Caco-2 (cell line): ENCODE measurements at regions not wholly inside any gene's neighbourhood (a gene's known extent, or its start where the extent isn't known, plus 50 kb on each side); places are given as distances from the start of the nearest gene placed in this dataset.

Experiments used
- BruUV-seq: library from RNA; stranded (reverse); fragments of 400-500 nt; replicated peaks from 2 replicates; lab custom pipeline; 2021; lab: Mats Ljungman, UMichigan
- CTCF ChIA-PET: fragments of 300-600 bp; sonication (Branson Sonifier 250); formaldehyde crosslinking; loops from one replicate; lab custom pipeline; 2022; ENCODE audit warnings: antibody characterized with exemption; lab: Charles Lee
- POLR2A ChIA-PET: fragments of 300-600 bp; sonication (Branson Sonifier 250); formaldehyde crosslinking; loops from one replicate; lab custom pipeline; 2022; ENCODE audit warnings: antibody characterized with exemption; lab: Charles Lee
- DNase-seq, 2 experiments: peaks; one replicate each; pipeline versions ENCODE4 v3.0.0 to v3.0.0-alpha.2; 2020 to 2022
- H3K27me3 ChIP-seq: replicated peaks from 2 replicates; pipeline ENCODE4 v1.6.0; 2011; ENCODE audit warnings: low read length; ENCODE audit not compliant: control insufficient read depth, insufficient read depth
- H3K36me3 ChIP-seq: 2 replicates; pipeline ENCODE4 v1.5.1; 2011; ENCODE audit warnings: low read length; ENCODE audit not compliant: control insufficient read depth, insufficient read depth
- H3K4me1 ChIP-seq: fragments of 250-450 bp; sonication (Bioruptor Pico); 2 replicates; pipeline ENCODE4 v1.5.1; 2020; ENCODE audit warnings: mild to moderate bottlenecking
- H3K4me3 ChIP-seq: 2 replicates; pipeline ENCODE4 v1.5.1; 2011; ENCODE audit warnings: low read depth, mild to moderate bottlenecking, control low read depth, low read length
- H3K9me3 ChIP-seq: fragments of 250-450 bp; sonication (Bioruptor Pico); 2 replicates; pipeline ENCODE4 v1.5.1; 2020; ENCODE audit warnings: mild to moderate bottlenecking, moderate library complexity
- H3K27ac Mint-ChIP-seq: one replicate; pipeline ENCODE4 v1.8.0; 2022; ENCODE audit warnings: mixed read lengths; ENCODE audit not compliant: unreplicated experiment
- H3K27me3 Mint-ChIP-seq: one replicate; pipeline ENCODE4 v1.8.0; 2022; ENCODE audit warnings: mixed read lengths; ENCODE audit not compliant: insufficient read depth, unreplicated experiment
- H3K36me3 Mint-ChIP-seq: one replicate; pipeline ENCODE4 v1.8.0; 2022; ENCODE audit warnings: mild to moderate bottlenecking, mixed read lengths; ENCODE audit not compliant: insufficient read depth, unreplicated experiment
- H3K4me1 Mint-ChIP-seq: one replicate; pipeline ENCODE4 v1.8.0; 2022; ENCODE audit warnings: low read depth, mixed read lengths; ENCODE audit not compliant: unreplicated experiment
- H3K4me3 Mint-ChIP-seq: one replicate; pipeline ENCODE4 v1.8.0; 2022; ENCODE audit warnings: mild to moderate bottlenecking, moderate library complexity, mixed read lengths; ENCODE audit not compliant: unreplicated experiment
- H3K9me3 Mint-ChIP-seq: one replicate; pipeline ENCODE4 v1.8.0; 2022; ENCODE audit warnings: mixed read lengths; ENCODE audit not compliant: unreplicated experiment
- CTCF ChIP-seq, 2 experiments: fragments of 200-600 bp in 1 of 2; IDR thresholded peaks; 1 replicate in 1 of 2; 2 replicates in 1 of 2; pipeline versions ENCODE4 v1.5.1 to v1.8.0; 2011 to 2022; ENCODE audit warnings: antibody characterized with exemption in 1 of 2, control low read depth in 1 of 2, inconsistent platforms in 1 of 2, low read depth in 1 of 2, low read length in 1 of 2, mild to moderate bottlenecking in 1 of 2, moderate library complexity in 1 of 2; ENCODE audit not compliant: insufficient read depth in 1 of 2, severe bottlenecking in 1 of 2, unreplicated experiment in 1 of 2
- intact Hi-C: fragments of 100-400 bp; cut with micrococcal nuclease; formaldehyde crosslinking; loops from one replicate; pipeline ENCODE4 v1.10.0; 2022; ENCODE audit not compliant: unreplicated experiment

- H3K9me3 ChIP-seq, result no peaks in the 10 kb centered on the region
- H3K4me1 ChIP-seq, result no peaks in the 10 kb centered on the region
- Mint-ChIP-seq H3K36me3 (no peaks in the 10 kb centered on the region), H3K27ac (no peak overlapping the region), H3K27me3 (no peaks in the 10 kb centered on the region), H3K4me3 (no peak overlapping the region), H3K4me1 (no peaks in the 10 kb centered on the region), H3K9me3 (no peaks in the 10 kb centered on the region)
- DNase-seq, result no peak
- intact Hi-C loops, result no loop called here
- no peaks in the 10 kb centered on the region for H3K27me3 ChIP-seq
- TF ChIP-seq CTCF (IDR thresholded peaks at IDR 0.05; ENCODE audit: insufficient read depth in 1 of 2, low read depth in 1 of 2, low read length in 1 of 2, severe bottlenecking in 1 of 2, unreplicated experiment in 1 of 2), result no peak
- no TSS peak for BruUV-seq
- ChIA-PET POLR2A (no interaction called here), CTCF (interaction anchor here (0.5 kb wide), 1 partner anchor 1785 kb away, joined by 3 read pairs; no protein-coding TSS in a partner anchor)
- no peaks in the 10 kb centered on the region for H3K36me3 ChIP-seq
- H3K4me3 ChIP-seq, result no peak overlapping the region
Measured at GRCh38 chr10:52609071-52609470, 163.5 kb downstream of the MBL2 start.

- Mint-ChIP-seq H3K27ac (no peak overlapping the region), H3K4me3 (no peak overlapping the region), H3K27me3 (no peaks in the 10 kb centered on the region), H3K36me3 (no peaks in the 10 kb centered on the region), H3K4me1 (no peaks in the 10 kb centered on the region), H3K9me3 (no peaks in the 10 kb centered on the region)
- Histone ChIP-seq H3K4me3 (no peak overlapping the region), H3K4me1 (no peaks in the 10 kb centered on the region), H3K27me3 (no peaks in the 10 kb centered on the region), H3K9me3 (no peaks in the 10 kb centered on the region), H3K36me3 (no peaks in the 10 kb centered on the region)
- no peak for DNase-seq
- TF ChIP-seq CTCF (IDR thresholded peaks at IDR 0.05; ENCODE audit: insufficient read depth in 1 of 2, low read depth in 1 of 2, low read length in 1 of 2, severe bottlenecking in 1 of 2, unreplicated experiment in 1 of 2), result no peak
- CTCF ChIA-PET, result no interaction called here
- intact Hi-C loops, result no loop called here
- no TSS peak for BruUV-seq
- POLR2A ChIA-PET, result no interaction called here
Measured at GRCh38 chr10:52609626-52610240, 162.9 kb downstream of the MBL2 start.

GRCh38 chr10:52615331-52615730 is 157.3 kb downstream of the MBL2 start:
- ChIA-PET CTCF (no interaction called here), POLR2A (no interaction called here)
- DNase-seq, result no peak
- no peak overlapping the region for H3K4me3 Mint-ChIP-seq
- H3K27me3 ChIP-seq, result no peaks in the 10 kb centered on the region
- H3K4me1 ChIP-seq, result no peaks in the 10 kb centered on the region
- no TSS peak for BruUV-seq
- H3K27me3 Mint-ChIP-seq, result no peaks in the 10 kb centered on the region
- H3K9me3 ChIP-seq, result no peaks in the 10 kb centered on the region
- H3K4me3 ChIP-seq, result no peak overlapping the region
- no peaks in the 10 kb centered on the region for H3K4me1 Mint-ChIP-seq
- H3K27ac Mint-ChIP-seq, result no peak overlapping the region
- no peak for TF ChIP-seq CTCF (IDR thresholded peaks at IDR 0.05; ENCODE audit: insufficient read depth in 1 of 2, low read depth in 1 of 2, low read length in 1 of 2, severe bottlenecking in 1 of 2, unreplicated experiment in 1 of 2)
- H3K36me3 Mint-ChIP-seq, result no peaks in the 10 kb centered on the region
- intact Hi-C loops, result no loop called here
- H3K36me3 ChIP-seq, result no peaks in the 10 kb centered on the region
- H3K9me3 Mint-ChIP-seq, result no peaks in the 10 kb centered on the region
